Activated T-cell treated with anti-CD3 and anti-CD28 coated beads, Interleukin-2, amount 50 U/mL, for 72 hours (primary cell): ENCODE measurements at regions not wholly inside any gene's neighbourhood (a gene's known extent, or its start where the extent isn't known, plus 50 kb on each side); places are given as distances from the start of the nearest gene placed in this dataset.

Experiments
- ATAC-seq, 2 donors: fragments of 150-1000 bp; cut with Tn5 transposase; replicated peaks in 1 of 2; 2 replicates each; pipeline ENCODE4 v1.10.0; 2021; ENCODE audit warnings: moderate library complexity in 2 of 2, mild to moderate bottlenecking in 1 of 2
- DNase-seq, 2 donors: peaks; one replicate each; pipeline ENCODE4 v3.0.0; 2021 to 2022; ENCODE audit warnings: mixed read lengths in 1 of 2
- H3K27ac Mint-ChIP-seq: one replicate; pipeline ENCODE4 v1.8.0; 2022; ENCODE audit warnings: mild to moderate bottlenecking, moderate library complexity, mixed read lengths
- H3K27me3 Mint-ChIP-seq: one replicate; pipeline ENCODE4 v1.8.0; 2022; ENCODE audit warnings: low read depth, mixed read lengths
- H3K36me3 Mint-ChIP-seq, 2 donors: one replicate each; pipeline ENCODE4 v1.8.0; 2022; ENCODE audit warnings: mixed read lengths in 2 of 2, mild to moderate bottlenecking in 1 of 2; ENCODE audit not compliant: insufficient read depth in 2 of 2
- H3K4me1 Mint-ChIP-seq: one replicate; pipeline ENCODE4 v1.8.0; 2022; ENCODE audit warnings: low read depth, mixed read lengths
- H3K4me3 Mint-ChIP-seq, 2 donors: one replicate each; pipeline ENCODE4 v1.8.0; 2022; ENCODE audit warnings: mild to moderate bottlenecking in 2 of 2, mixed read lengths in 2 of 2, moderate library complexity in 2 of 2
- H3K9me3 Mint-ChIP-seq, 2 donors: one replicate each; pipeline ENCODE4 v1.8.0; 2022; ENCODE audit warnings: mixed read lengths in 2 of 2

GRCh38 chr21:28268685-28269084 lies 724.0 kb downstream of the LTN1 start:
- Mint-ChIP-seq H3K27ac (no peak overlapping the region), H3K27me3 (no peaks in the 10 kb centered on the region), H3K9me3 (no peaks in the 10 kb centered on the region), H3K4me3 (no peak overlapping the region), H3K36me3 (no peaks in the 10 kb centered on the region), H3K4me1 (no peaks in the 10 kb centered on the region)
- ATAC-seq (no peak), DNase-seq (no peak)

- Mint-ChIP-seq H3K27me3 (no peaks in the 10 kb centered on the region), H3K4me3 (no peak overlapping the region), H3K9me3 (no peaks in the 10 kb centered on the region), H3K27ac (no peak overlapping the region), H3K36me3 (no peaks in the 10 kb centered on the region), H3K4me1 (no peaks in the 10 kb centered on the region)
- DNase-seq (no peak), ATAC-seq (no peak)
These were observed 725.2 kb downstream of the LTN1 start for GRCh38 chr21:28267449-28267848.

- H3K9me3 Mint-ChIP-seq: no peaks in the 10 kb centered on the region
- no peak for DNase-seq
- no peak for ATAC-seq
- no peaks in the 10 kb centered on the region for H3K27me3 Mint-ChIP-seq
- no peaks in the 10 kb centered on the region for H3K4me1 Mint-ChIP-seq
- no peaks in the 10 kb centered on the region for H3K36me3 Mint-ChIP-seq
- H3K27ac Mint-ChIP-seq: no peak overlapping the region
- H3K4me3 Mint-ChIP-seq: no peak overlapping the region
These were observed 726.6 kb downstream of the LTN1 start for GRCh38 chr21:28266061-28266460.

GRCh38 chr21:28263974-28264373 lies 728.7 kb downstream of the LTN1 start:
- no peaks in the 10 kb centered on the region for H3K9me3 Mint-ChIP-seq
- DNase-seq: no peak
- H3K27ac Mint-ChIP-seq: no peak overlapping the region
- no peaks in the 10 kb centered on the region for H3K36me3 Mint-ChIP-seq
- H3K4me1 Mint-ChIP-seq: no peaks in the 10 kb centered on the region
- H3K27me3 Mint-ChIP-seq: no peaks in the 10 kb centered on the region
- no peak for ATAC-seq
- H3K4me3 Mint-ChIP-seq: no peak overlapping the region

- H3K27me3 Mint-ChIP-seq: no peaks in the 10 kb centered on the region
- DNase-seq: no peak
- no peak for ATAC-seq
- H3K4me3 Mint-ChIP-seq: no peak overlapping the region
- no peaks in the 10 kb centered on the region for H3K36me3 Mint-ChIP-seq
- H3K4me1 Mint-ChIP-seq: no peaks in the 10 kb centered on the region
- no peaks in the 10 kb centered on the region for H3K9me3 Mint-ChIP-seq
- no peak overlapping the region for H3K27ac Mint-ChIP-seq
These were observed 731.4 kb downstream of the LTN1 start for GRCh38 chr21:28261298-28261697.

- Mint-ChIP-seq H3K27me3 (no peaks in the 10 kb centered on the region), H3K9me3 (no peaks in the 10 kb centered on the region), H3K4me3 (no peak overlapping the region), H3K27ac (no peak overlapping the region), H3K36me3 (no peaks in the 10 kb centered on the region), H3K4me1 (no peaks in the 10 kb centered on the region)
- ATAC-seq (no peak), DNase-seq (no peak)
These were observed 735.4 kb downstream of the LTN1 start for GRCh38 chr21:28257276-28257675.

GRCh38 chr21:28256837-28257236 lies 735.8 kb downstream of the LTN1 start:
- Mint-ChIP-seq H3K4me1 (no peaks in the 10 kb centered on the region), H3K9me3 (no peaks in the 10 kb centered on the region), H3K27me3 (no peaks in the 10 kb centered on the region), H3K36me3 (no peaks in the 10 kb centered on the region), H3K27ac (no peak overlapping the region), H3K4me3 (no peak overlapping the region)
- ATAC-seq (no peak), DNase-seq (no peak)

GRCh38 chr21:28256420-28256831 lies 736.3 kb downstream of the LTN1 start:
- Mint-ChIP-seq H3K4me3 (no peak overlapping the region), H3K9me3 (no peaks in the 10 kb centered on the region)
- no peak for ATAC-seq

GRCh38 chr21:28253961-28254360 lies 738.7 kb downstream of the LTN1 start:
- H3K9me3 Mint-ChIP-seq: no peaks in the 10 kb centered on the region
- no peaks in the 10 kb centered on the region for H3K4me1 Mint-ChIP-seq
- ATAC-seq (no peak), DNase-seq (no peak)
- no peak overlapping the region for H3K27ac Mint-ChIP-seq
- H3K4me3 Mint-ChIP-seq: no peak overlapping the region
- no peaks in the 10 kb centered on the region for H3K36me3 Mint-ChIP-seq
- no peaks in the 10 kb centered on the region for H3K27me3 Mint-ChIP-seq

More at GRCh38 chr21:28256420-28256831, 736.3 kb downstream of the LTN1 start:
- H3K27ac Mint-ChIP-seq: no peak overlapping the region
- DNase-seq: no peak
- no peaks in the 10 kb centered on the region for H3K27me3 Mint-ChIP-seq
- H3K4me1 Mint-ChIP-seq: no peaks in the 10 kb centered on the region
- no peaks in the 10 kb centered on the region for H3K36me3 Mint-ChIP-seq

GRCh38 chr21:28253338-28253737 lies 739.3 kb downstream of the LTN1 start:
- Mint-ChIP-seq H3K4me1 (no peaks in the 10 kb centered on the region), H3K27me3 (no peaks in the 10 kb centered on the region), H3K9me3 (no peaks in the 10 kb centered on the region), H3K36me3 (no peaks in the 10 kb centered on the region), H3K4me3 (no peak overlapping the region), H3K27ac (no peak overlapping the region)
- ATAC-seq (no peak), DNase-seq (no peak)

- H3K4me3 Mint-ChIP-seq: no peak overlapping the region
These were observed 739.7 kb downstream of the LTN1 start for GRCh38 chr21:28252928-28253327.

GRCh38 chr21:28250946-28251345 lies 741.7 kb downstream of the LTN1 start:
- H3K4me1 Mint-ChIP-seq: no peaks in the 10 kb centered on the region
- DNase-seq (no peak), ATAC-seq (no peak)
- no peak overlapping the region for H3K4me3 Mint-ChIP-seq
- no peaks in the 10 kb centered on the region for H3K27me3 Mint-ChIP-seq
- no peaks in the 10 kb centered on the region for H3K9me3 Mint-ChIP-seq
- no peaks in the 10 kb centered on the region for H3K36me3 Mint-ChIP-seq
- H3K27ac Mint-ChIP-seq: no peak overlapping the region

More at GRCh38 chr21:28252928-28253327, 739.7 kb downstream of the LTN1 start:
- no peaks in the 10 kb centered on the region for H3K36me3 Mint-ChIP-seq
- H3K9me3 Mint-ChIP-seq: no peaks in the 10 kb centered on the region
- H3K4me1 Mint-ChIP-seq: no peaks in the 10 kb centered on the region
- no peak for ATAC-seq
- no peak for DNase-seq
- H3K27ac Mint-ChIP-seq: no peak overlapping the region
- H3K27me3 Mint-ChIP-seq: no peaks in the 10 kb centered on the region

- Mint-ChIP-seq H3K4me1 (no peaks in the 10 kb centered on the region), H3K27ac (no peak overlapping the region), H3K4me3 (no peak overlapping the region), H3K36me3 (no peaks in the 10 kb centered on the region), H3K9me3 (no peaks in the 10 kb centered on the region), H3K27me3 (no peaks in the 10 kb centered on the region)
- DNase-seq (no peak), ATAC-seq (no peak)
These were observed 745.1 kb downstream of the LTN1 start for GRCh38 chr21:28247454-28248020.

- peaks cover 0 to 2% of the 10 kb centered on the region in 2 donors for H3K9me3 Mint-ChIP-seq
- no peak for DNase-seq
These were observed 752.1 kb downstream of the LTN1 start for GRCh38 chr21:28240586-28240985.

More at GRCh38 chr21:28240586-28240985, 752.1 kb downstream of the LTN1 start:
- Mint-ChIP-seq H3K4me3 (no peak overlapping the region), H3K27me3 (no peaks in the 10 kb centered on the region), H3K36me3 (no peaks in the 10 kb centered on the region), H3K4me1 (no peaks in the 10 kb centered on the region), H3K27ac (no peak overlapping the region)
- ATAC-seq: no peak
